HepG2 (cell line): ENCODE measurements at regions not wholly inside any gene's neighbourhood (a gene's known extent, or its start where the extent isn't known, plus 50 kb on each side); places are given as distances from the start of the nearest gene placed in this dataset.

Experiments used
- ATAC-seq: fragments of 200-7000 bp; cut with Tn5 transposase; 3 replicates; pipeline ENCODE4 v1.9.1; 2020; ENCODE audit warnings: mild to moderate bottlenecking, moderate library complexity
- BruUV-seq: library from RNA; stranded (reverse); fragments of 400-500 nt; replicated peaks from 2 replicates; lab custom pipeline; 2021; lab: Mats Ljungman, UMichigan
- CTCF ChIA-PET: fragments of 300-600 bp; formaldehyde crosslinking; extraction: SDS; loops from one replicate; lab custom pipeline; 2021; ENCODE audit warnings: low total read pairs, inconsistent platforms, low intra/inter-chr PET ratio; lab: Yijun Ruan, JAX
- POLR2A ChIA-PET: fragments of 350-600 bp; sonication (Branson Sonifier 250); formaldehyde crosslinking; loops from one replicate; lab custom pipeline; 2020; ENCODE audit warnings: antibody characterized with exemption, inconsistent platforms; lab: Yijun Ruan, JAX
- DNase-seq: peaks from one replicate; pipeline ENCODE4 v3.0.0-alpha.2; 2015; ENCODE audit warnings: low spot score
- FAIRE-seq: peaks from 3 replicates; lab custom pipeline; 2011; peaks lifted over from hg19 to GRCh38; lab: Jason Lieb, UNC
- H2AFZ ChIP-seq: one replicate; pipeline ENCODE4 v1.6.1; 2011; ENCODE audit warnings: low read length, inconsistent platforms
- H3K27ac ChIP-seq: fragments of 300-600 bp; 3 replicates; pipeline ENCODE4 v1.8.0; 2011; ENCODE audit warnings: mixed run types, mild to moderate bottlenecking, mixed read lengths, low read length, inconsistent platforms; ENCODE audit not compliant: insufficient read depth; ENCODE audit errors: extremely low read length
- H3K27me3 ChIP-seq, 2 experiments: fragments of 200-600 bp in 1 of 2; 2 replicates in 1 of 2; 3 replicates in 1 of 2; pipeline versions ENCODE4 v1.6.0 to v1.8.0; 2011; ENCODE audit warnings: low read length in 2 of 2, mild to moderate bottlenecking in 2 of 2, moderate library complexity in 2 of 2, inconsistent platforms in 1 of 2; ENCODE audit not compliant: insufficient read depth in 2 of 2, control insufficient read depth in 1 of 2
- H3K36me3 ChIP-seq, 2 experiments: fragments of 200-600 bp in 1 of 2; replicated peaks in 1 of 2; 2 replicates in 1 of 2; 3 replicates in 1 of 2; pipeline versions ENCODE4 v1.5.1 to v1.8.0; 2011; ENCODE audit warnings: low read length in 2 of 2, inconsistent platforms in 1 of 2; ENCODE audit not compliant: insufficient read depth in 2 of 2, control insufficient read depth in 1 of 2
- H3K4me1 ChIP-seq: 2 replicates; pipeline ENCODE4 v1.5.1; 2012; ENCODE audit warnings: low read length, inconsistent platforms; ENCODE audit not compliant: insufficient read depth
- H3K4me2 ChIP-seq: 2 replicates; pipeline ENCODE4 v1.6.0; 2011; ENCODE audit warnings: low read depth, low read length, inconsistent platforms
- H3K4me3 ChIP-seq, 3 experiments: fragments of 200-600 bp in 1 of 3; sonication (generic), shearing (Covaris generic) in 1 of 3; replicated peaks in 1 of 3; 2 replicates each; pipeline ENCODE4 v1.5.1; 2011 to 2016; ENCODE audit warnings: low read length in 3 of 3, inconsistent platforms in 2 of 3, low read depth in 2 of 3, mild to moderate bottlenecking in 2 of 3, control low read depth in 1 of 3, mixed read lengths in 1 of 3; ENCODE audit not compliant: insufficient read depth in 1 of 3
- H3K79me2 ChIP-seq: one replicate; pipeline ENCODE4 v1.6.1; 2011; ENCODE audit warnings: low read length, inconsistent platforms; ENCODE audit not compliant: insufficient read depth
- H3K9ac ChIP-seq: 2 replicates; pipeline ENCODE4 v1.6.0; 2011; ENCODE audit warnings: mild to moderate bottlenecking, low read depth, low read length, inconsistent platforms; ENCODE audit not compliant: insufficient read depth
- H3K9me3 ChIP-seq: 2 replicates; pipeline ENCODE4 v1.5.1; 2012; ENCODE audit warnings: mild to moderate bottlenecking, low read length
- H4K20me1 ChIP-seq: 2 replicates; pipeline ENCODE4 v1.6.0; 2011; ENCODE audit warnings: inconsistent platforms, mild to moderate bottlenecking, low read length, moderate library complexity; ENCODE audit not compliant: insufficient read depth
- ATF7 ChIP-seq, 2 experiments: fragments of 450-650 bp in 1 of 2; sonication (generic) in 1 of 2; formaldehyde crosslinking in 1 of 2; IDR thresholded peaks; 2 replicates each; pipeline versions ENCODE4 v1.4.0 to v1.6.1; 2016 to 2020; ENCODE audit warnings: antibody characterized with exemption in 1 of 2, mild to moderate bottlenecking in 1 of 2, missing genetic modification reagents in 1 of 2
- KAT7 ChIP-seq: IDR thresholded peaks from 2 replicates; pipeline ENCODE4 v1.6.1; 2018; ENCODE audit warnings: borderline replicate concordance, missing compliant biosample characterization
- MIER3 ChIP-seq: IDR thresholded peaks from 2 replicates; pipeline ENCODE4 v1.6.1; 2016; ENCODE audit warnings: missing compliant biosample characterization, borderline replicate concordance
- MTA1 ChIP-seq: sonication (generic); formaldehyde crosslinking; IDR thresholded peaks from 2 replicates; pipeline ENCODE4 v1.4.0; 2020; ENCODE audit warnings: missing genetic modification reagents, mild to moderate bottlenecking, borderline replicate concordance
- MTF2 ChIP-seq: sonication (generic); formaldehyde crosslinking; IDR thresholded peaks from 2 replicates; pipeline ENCODE4 v1.5.0; 2020; ENCODE audit warnings: missing genetic modification reagents, borderline replicate concordance
- PAF1 ChIP-seq: IDR thresholded peaks from 2 replicates; pipeline ENCODE4 v1.6.1; 2016; ENCODE audit warnings: missing genetic modification reagents, missing compliant biosample characterization
- PHF20 ChIP-seq: sonication (generic); formaldehyde crosslinking; IDR thresholded peaks from 2 replicates; pipeline ENCODE4 v1.5.0; 2020; ENCODE audit warnings: mild to moderate bottlenecking, missing genetic modification reagents
- REXO4 ChIP-seq: sonication (generic); formaldehyde crosslinking; IDR thresholded peaks from 2 replicates; pipeline ENCODE4 v1.8.0; 2022; ENCODE audit warnings: missing genetic modification reagents, mild to moderate bottlenecking, borderline replicate concordance
- SPEN ChIP-seq: sonication (generic); formaldehyde crosslinking; IDR thresholded peaks from 2 replicates; pipeline ENCODE4 v1.5.1; 2020; ENCODE audit warnings: low read depth, mild to moderate bottlenecking, missing genetic modification reagents
- TEAD3 ChIP-seq: optimal IDR thresholded peaks from 2 replicates; pipeline ENCODE3; 2016; ENCODE audit warnings: borderline replicate concordance
- U2AF2 ChIP-seq: fragments of 200-400 bp; formaldehyde crosslinking; IDR thresholded peaks from 2 replicates; pipeline ENCODE4 v1.6.1; 2017; ENCODE audit warnings: low read depth, mild to moderate bottlenecking, low read length
- USF2 ChIP-seq, 2 experiments: sonication (generic) in 1 of 2; formaldehyde crosslinking in 1 of 2; IDR thresholded peaks; 2 replicates each; pipeline versions ENCODE4 v1.5.1 to v1.6.1; 2011 to 2020; ENCODE audit warnings: borderline replicate concordance in 1 of 2, low read depth in 1 of 2, low read length in 1 of 2, mild to moderate bottlenecking in 1 of 2, missing genetic modification reagents in 1 of 2, moderate library complexity in 1 of 2
- ZNF33B ChIP-seq: sonication (generic); formaldehyde crosslinking; IDR thresholded peaks from 2 replicates; pipeline ENCODE4 v1.5.1; 2020; ENCODE audit warnings: mild to moderate bottlenecking, missing genetic modification reagents
- ZNF577 ChIP-seq: sonication (generic); formaldehyde crosslinking; IDR thresholded peaks from 2 replicates; pipeline ENCODE4 v1.4.0; 2020; ENCODE audit warnings: mild to moderate bottlenecking, low read depth, missing genetic modification reagents, borderline replicate concordance
- ZSCAN31 ChIP-seq: sonication (generic); formaldehyde crosslinking; IDR thresholded peaks from 2 replicates; pipeline ENCODE4 v1.5.0; 2020; ENCODE audit warnings: low read depth, mild to moderate bottlenecking, missing genetic modification reagents
- WGBS: methylation state at CpG from one replicate; pipeline ENCODE4 v1.1.6; 2017; ENCODE audit warnings: low lambda C conversion rate; 5-methylcytosine and 5-hydroxymethylcytosine counted together
- in situ Hi-C: cut with HindIII; loops from 2 replicates; pipeline ENCODE4 v1.10.0; 2017; ENCODE audit warnings: low pct_unique_long_range_greater_than_20kb; ENCODE audit not compliant: extremely low pct_ligation_motif_present
- intact Hi-C: fragments of 100-400 bp; cut with micrococcal nuclease; formaldehyde crosslinking; loops from one replicate; pipeline ENCODE4 v1.10.0; 2022; ENCODE audit not compliant: unreplicated experiment
- TF ChIP-seq, protein P1 (sequence below): sonication (generic); formaldehyde crosslinking; IDR thresholded peaks from 2 replicates; pipeline ENCODE4 v1.4.0; 2020; ENCODE audit warnings: missing genetic modification reagents, borderline replicate concordance

GRCh38 chrX:97844943-97845342 lies 961.2 kb downstream of the RPA4 start:
- Histone ChIP-seq H3K36me3 (no peaks in the 10 kb centered on the region), H3K27ac (no peak overlapping the region), H3K4me2 (no peak overlapping the region), H3K79me2 (no peaks in the 10 kb centered on the region), H3K9me3 (peaks cover 19% of the 10 kb centered on the region; the same call in 1 of the 2 replicates), H3K4me1 (no peaks in the 10 kb centered on the region), H4K20me1 (no peaks in the 10 kb centered on the region), H3K9ac (no peak overlapping the region), H2AFZ (no peak overlapping the region), H3K27me3 (no peaks in the 10 kb centered on the region), H3K4me3 (no peak overlapping the region)
- BruUV-seq = no TSS peak
- FAIRE-seq (no peak), DNase-seq (no peak), ATAC-seq (no peak)
- intact Hi-C loops = no loop called here
- WGBS = no CpG with 5 or more reads among the region's 16 CpGs
- in situ Hi-C loops = no loop called here
- CTCF ChIA-PET = no interaction called here
- POLR2A ChIA-PET = no interaction called here
- TF ChIP-seq MIER3 = no peak
- TF ChIP-seq PAF1 (CRISPR knock-in tag) = no peak

- H3K4me1 ChIP-seq = no peaks in the 10 kb centered on the region
- no TSS peak for BruUV-seq
- DNase-seq (no peak), ATAC-seq (no peak), FAIRE-seq (no peak)
- H3K79me2 ChIP-seq = no peaks in the 10 kb centered on the region
- H4K20me1 ChIP-seq = no peaks in the 10 kb centered on the region
- intact Hi-C loops (no loop called here), in situ Hi-C loops (no loop called here)
- no peaks in the 10 kb centered on the region for H3K27me3 ChIP-seq
- no peak overlapping the region for H3K4me2 ChIP-seq
- CTCF ChIA-PET = no interaction called here
- H3K4me3 ChIP-seq = no peak overlapping the region
- POLR2A ChIA-PET = no interaction called here
- 94% methylated on average over 16 of the region's 18 CpGs for WGBS
- H3K9me3 ChIP-seq = peaks cover 19% of the 10 kb centered on the region; the same call in 1 of the 2 replicates
- no peaks in the 10 kb centered on the region for H3K36me3 ChIP-seq
- no peak overlapping the region for H3K27ac ChIP-seq
- TF ChIP-seq ZNF577 (CRISPR knock-in tag) (no peak), TEAD3 (CRISPR knock-in tag) (no peak), PHF20 (CRISPR knock-in tag) (no peak), REXO4 (CRISPR knock-in tag) (no peak), SPEN (CRISPR knock-in tag) (no peak), ZSCAN31 (no peak), MTF2 (CRISPR knock-in tag) (no peak), USF2 (IDR thresholded peaks at IDR 0.05; ENCODE audit: low read depth, low read length) (no peak), USF2 (CRISPR knock-in tag; IDR thresholded peaks at IDR 0.05; ENCODE audit: borderline replicate concordance) (no peak), ATF7 (IDR thresholded peaks at IDR 0.05) (no peak), ATF7 (CRISPR knock-in tag; IDR thresholded peaks at IDR 0.05) (no peak), KAT7 (CRISPR knock-in tag) (no peak), MTA1 (CRISPR knock-in tag) (no peak), U2AF2 (no peak), ZNF33B (no peak)
- TF ChIP-seq, protein P1, sequence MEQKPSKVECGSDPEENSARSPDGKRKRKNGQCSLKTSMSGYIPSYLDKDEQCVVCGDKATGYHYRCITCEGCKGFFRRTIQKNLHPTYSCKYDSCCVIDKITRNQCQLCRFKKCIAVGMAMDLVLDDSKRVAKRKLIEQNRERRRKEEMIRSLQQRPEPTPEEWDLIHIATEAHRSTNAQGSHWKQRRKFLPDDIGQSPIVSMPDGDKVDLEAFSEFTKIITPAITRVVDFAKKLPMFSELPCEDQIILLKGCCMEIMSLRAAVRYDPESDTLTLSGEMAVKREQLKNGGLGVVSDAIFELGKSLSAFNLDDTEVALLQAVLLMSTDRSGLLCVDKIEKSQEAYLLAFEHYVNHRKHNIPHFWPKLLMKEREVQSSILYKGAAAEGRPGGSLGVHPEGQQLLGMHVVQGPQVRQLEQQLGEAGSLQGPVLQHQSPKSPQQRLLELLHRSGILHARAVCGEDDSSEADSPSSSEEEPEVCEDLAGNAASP = no peak
- no peak overlapping the region for H3K9ac ChIP-seq
- no peak overlapping the region for H2AFZ ChIP-seq
Measured at GRCh38 chrX:97845451-97845850, 961.7 kb downstream of the RPA4 start.
